Endodermal cell (in vitro differentiated cells): ENCODE measurements at regions not wholly inside any gene's neighbourhood (a gene's known extent, or its start where the extent isn't known, plus 50 kb on each side); places are given as distances from the start of the nearest gene placed in this dataset.

Source experiments
- DNase-seq: peaks from one replicate; pipeline ENCODE4 v3.0.0-alpha.2; 2017
- H3K27ac ChIP-seq: 2 replicates; pipeline ENCODE4 v1.5.1; 2013; ENCODE audit warnings: mild to moderate bottlenecking, low read depth, low read length, moderate library complexity
- H3K27me3 ChIP-seq: 2 replicates; pipeline ENCODE4 v1.6.1; 2013; ENCODE audit warnings: mild to moderate bottlenecking, low read length, moderate library complexity; ENCODE audit not compliant: insufficient read depth, control insufficient read depth, poor library complexity, severe bottlenecking
- H3K36me3 ChIP-seq: 2 replicates; pipeline ENCODE4 v1.7.0; 2013; ENCODE audit warnings: mild to moderate bottlenecking, low read length, moderate library complexity; ENCODE audit not compliant: control insufficient read depth, insufficient read depth
- H3K4me1 ChIP-seq: one replicate; pipeline ENCODE4 v1.7.0; 2013; ENCODE audit warnings: low read length; ENCODE audit not compliant: control insufficient read depth, insufficient read depth
- H3K4me3 ChIP-seq: 2 replicates; pipeline ENCODE4 v1.5.1; 2013; ENCODE audit warnings: mild to moderate bottlenecking, low read length, moderate library complexity
- H3K9ac ChIP-seq: 2 replicates; pipeline ENCODE4 v1.6.1; 2013; ENCODE audit warnings: mild to moderate bottlenecking, low read length, moderate library complexity; ENCODE audit not compliant: poor library complexity, severe bottlenecking; ENCODE audit errors: extremely low read depth
- H3K9me3 ChIP-seq: 2 replicates; pipeline ENCODE4 v1.6.1; 2013; ENCODE audit warnings: mild to moderate bottlenecking, low read length, moderate library complexity; ENCODE audit not compliant: control insufficient read depth
- H3K27ac Mint-ChIP-seq: 2 replicates; pipeline ENCODE4 v1.8.0; 2020; ENCODE audit warnings: mixed read lengths
- H3K27me3 Mint-ChIP-seq: 2 replicates; pipeline ENCODE4 v1.8.0; 2021; ENCODE audit warnings: mild to moderate bottlenecking, mixed read lengths; ENCODE audit not compliant: insufficient read depth
- H3K36me3 Mint-ChIP-seq: 2 replicates; pipeline ENCODE4 v1.8.0; 2020; ENCODE audit warnings: low read depth, mixed read lengths
- H3K4me1 Mint-ChIP-seq: 2 replicates; pipeline ENCODE4 v1.8.0; 2020; ENCODE audit warnings: mixed read lengths
- H3K4me3 Mint-ChIP-seq: 2 replicates; pipeline ENCODE4 v1.8.0; 2020; ENCODE audit warnings: mild to moderate bottlenecking, moderate library complexity, mixed read lengths
- H3K9me3 Mint-ChIP-seq: 2 replicates; pipeline ENCODE4 v1.8.0; 2020; ENCODE audit warnings: mild to moderate bottlenecking, mixed read lengths
- WGBS, 2 experiments: methylation state at CpG; one replicate each; pipeline versions ENCODE4 v1.1.5 to v1.1.7; 2013; ENCODE audit warnings: missing lambda C conversion rate in 2 of 2, mixed read lengths in 1 of 2; ENCODE audit not compliant: insufficient coverage in 1 of 2, insufficient read length in 1 of 2; 5-methylcytosine and 5-hydroxymethylcytosine counted together
- TF ChIP-seq, protein P1 (sequence below): fragments of 200-600 bp; sonication (generic); conservative IDR thresholded peaks from 2 replicates; pipeline ENCODE4 v1.5.0; 2021; ENCODE audit warnings: antibody characterized with exemption, mild to moderate bottlenecking

DNA sequence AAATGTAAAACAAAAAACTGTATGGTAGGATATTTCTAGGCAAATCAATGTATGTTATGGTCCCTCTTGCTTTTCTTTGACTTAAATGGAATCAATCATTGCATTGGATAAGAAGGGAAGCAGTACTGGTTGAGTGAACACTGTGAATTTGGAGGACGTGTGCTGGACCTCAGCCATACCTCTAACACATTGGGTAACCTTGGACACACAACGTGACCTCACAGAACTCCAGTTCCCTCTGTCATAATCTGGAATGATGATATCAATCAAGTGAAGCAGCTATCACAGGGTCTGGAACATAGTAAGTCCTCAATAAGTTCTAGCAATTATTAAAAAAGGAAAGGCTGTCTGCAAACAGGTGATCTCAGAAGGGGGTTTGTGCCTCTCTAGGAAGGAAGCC, 474.9 kb upstream of the TCF4 start:
- H3K9ac ChIP-seq = no peak overlapping the region
- H3K4me1 ChIP-seq = no peaks in the 10 kb centered on the region
- H3K27me3 ChIP-seq = no peaks in the 10 kb centered on the region
- Mint-ChIP-seq H3K27ac (no peak overlapping the region), H3K4me3 (no peak overlapping the region), H3K4me1 (peaks cover 6% of the 10 kb centered on the region), H3K9me3 (peaks cover 8% of the 10 kb centered on the region), H3K36me3 (no peaks in the 10 kb centered on the region), H3K27me3 (no peaks in the 10 kb centered on the region)
- whole genome bisulfite sequencing, 2 experiments = 92% methylated on average over 2 of the region's 2 CpGs
- no peak for DNase-seq
- H3K36me3 ChIP-seq = no peaks in the 10 kb centered on the region
- H3K4me3 ChIP-seq = no peak overlapping the region
- H3K27ac ChIP-seq = no peak overlapping the region
- no peaks in the 10 kb centered on the region for H3K9me3 ChIP-seq
- TF ChIP-seq, protein P1, sequence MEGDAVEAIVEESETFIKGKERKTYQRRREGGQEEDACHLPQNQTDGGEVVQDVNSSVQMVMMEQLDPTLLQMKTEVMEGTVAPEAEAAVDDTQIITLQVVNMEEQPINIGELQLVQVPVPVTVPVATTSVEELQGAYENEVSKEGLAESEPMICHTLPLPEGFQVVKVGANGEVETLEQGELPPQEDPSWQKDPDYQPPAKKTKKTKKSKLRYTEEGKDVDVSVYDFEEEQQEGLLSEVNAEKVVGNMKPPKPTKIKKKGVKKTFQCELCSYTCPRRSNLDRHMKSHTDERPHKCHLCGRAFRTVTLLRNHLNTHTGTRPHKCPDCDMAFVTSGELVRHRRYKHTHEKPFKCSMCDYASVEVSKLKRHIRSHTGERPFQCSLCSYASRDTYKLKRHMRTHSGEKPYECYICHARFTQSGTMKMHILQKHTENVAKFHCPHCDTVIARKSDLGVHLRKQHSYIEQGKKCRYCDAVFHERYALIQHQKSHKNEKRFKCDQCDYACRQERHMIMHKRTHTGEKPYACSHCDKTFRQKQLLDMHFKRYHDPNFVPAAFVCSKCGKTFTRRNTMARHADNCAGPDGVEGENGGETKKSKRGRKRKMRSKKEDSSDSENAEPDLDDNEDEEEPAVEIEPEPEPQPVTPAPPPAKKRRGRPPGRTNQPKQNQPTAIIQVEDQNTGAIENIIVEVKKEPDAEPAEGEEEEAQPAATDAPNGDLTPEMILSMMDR = no peak

DNA sequence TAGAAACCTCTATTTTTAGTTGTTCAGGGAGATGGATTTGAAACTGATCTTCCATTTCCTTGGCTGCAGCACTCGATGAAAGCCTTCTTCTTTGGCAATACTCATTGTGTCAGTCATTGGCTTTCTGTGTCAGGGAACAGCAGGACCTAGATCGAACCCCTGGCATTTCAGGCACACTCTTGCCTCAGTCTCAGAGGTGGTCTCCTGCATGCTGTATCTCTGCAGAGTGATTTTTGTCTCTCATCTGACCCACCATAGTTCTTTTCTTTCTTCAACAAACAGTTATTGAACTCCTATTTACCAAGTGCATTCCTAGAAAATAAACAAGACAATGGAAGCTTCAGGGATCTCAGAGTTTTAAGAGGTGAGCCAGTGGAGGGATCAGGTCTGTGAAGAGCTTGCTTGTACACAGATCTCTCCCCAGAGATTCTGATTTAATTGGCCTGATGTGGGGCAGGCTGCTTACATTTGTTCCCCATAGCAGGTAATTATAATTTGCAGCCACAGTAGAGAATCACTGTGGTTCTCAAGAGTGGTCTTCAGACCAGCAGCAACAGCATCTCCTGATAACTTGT, 473.1 kb upstream of the TCF4 start:
- no peak overlapping the region for H3K9ac ChIP-seq
- no peak overlapping the region for H3K27ac Mint-ChIP-seq
- H3K4me3 Mint-ChIP-seq = no peak overlapping the region
- no peaks in the 10 kb centered on the region for H3K27me3 Mint-ChIP-seq
- WGBS, 2 experiments = 70 to 82% methylated on average over 2 of the region's 2 CpGs
- no peaks in the 10 kb centered on the region for H3K27me3 ChIP-seq
- no peak overlapping the region for H3K27ac ChIP-seq
- no peaks in the 10 kb centered on the region for H3K9me3 ChIP-seq
- no peaks in the 10 kb centered on the region for H3K36me3 Mint-ChIP-seq
- H3K4me1 Mint-ChIP-seq = peaks cover 6% of the 10 kb centered on the region
- H3K9me3 Mint-ChIP-seq = peaks cover 13% of the 10 kb centered on the region
- TF ChIP-seq, protein P1 = no peak
- DNase-seq = no peak
- H3K4me3 ChIP-seq = no peak overlapping the region
- H3K36me3 ChIP-seq = no peaks in the 10 kb centered on the region
- no peaks in the 10 kb centered on the region for H3K4me1 ChIP-seq

DNA sequence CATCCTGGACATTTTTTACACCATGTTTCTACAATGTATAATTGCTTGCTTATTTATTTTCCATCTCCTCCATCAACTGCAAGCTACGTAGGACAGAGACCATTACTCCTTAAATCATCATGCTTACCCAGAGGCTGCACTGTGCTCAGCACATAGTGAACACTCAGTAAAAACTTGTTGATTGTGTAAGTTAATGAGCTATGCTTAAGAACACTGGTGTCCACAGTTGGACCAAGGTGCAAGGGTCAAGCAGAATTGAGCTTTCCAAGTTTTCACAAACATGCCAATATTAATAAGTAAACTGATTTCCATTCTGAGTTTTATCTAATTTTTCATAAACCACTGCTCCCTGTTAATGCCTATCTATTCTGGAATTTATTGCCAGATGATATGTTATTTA, 464.2 kb upstream of the TCF4 start:
- Mint-ChIP-seq H3K27ac (no peak overlapping the region), H3K4me3 (no peak overlapping the region), H3K9me3 (peaks cover 17% of the 10 kb centered on the region), H3K4me1 (no peaks in the 10 kb centered on the region), H3K27me3 (no peaks in the 10 kb centered on the region), H3K36me3 (no peaks in the 10 kb centered on the region)
- Histone ChIP-seq H3K9me3 (peaks cover 12% of the 10 kb centered on the region), H3K4me3 (no peak overlapping the region), H3K27me3 (no peaks in the 10 kb centered on the region), H3K27ac (no peak overlapping the region), H3K4me1 (no peaks in the 10 kb centered on the region), H3K36me3 (no peaks in the 10 kb centered on the region), H3K9ac (no peak overlapping the region)
- TF ChIP-seq, protein P1 = no peak
- 100% methylated on average over 1 of the region's 1 CpG for WGBS, 2 experiments
- no peak for DNase-seq
